ENCODE measurements at regions not wholly inside any gene's neighbourhood (a gene's known extent, or its start where the extent isn't known, plus 50 kb on each side); places are given as distances from the start of the nearest gene placed in this dataset.
"Not testable (repeated sequence)": the region's sequence is repeated elsewhere in the genome, so short reads cannot be mapped to it uniquely, and the experiment has no call there.

DNA sequence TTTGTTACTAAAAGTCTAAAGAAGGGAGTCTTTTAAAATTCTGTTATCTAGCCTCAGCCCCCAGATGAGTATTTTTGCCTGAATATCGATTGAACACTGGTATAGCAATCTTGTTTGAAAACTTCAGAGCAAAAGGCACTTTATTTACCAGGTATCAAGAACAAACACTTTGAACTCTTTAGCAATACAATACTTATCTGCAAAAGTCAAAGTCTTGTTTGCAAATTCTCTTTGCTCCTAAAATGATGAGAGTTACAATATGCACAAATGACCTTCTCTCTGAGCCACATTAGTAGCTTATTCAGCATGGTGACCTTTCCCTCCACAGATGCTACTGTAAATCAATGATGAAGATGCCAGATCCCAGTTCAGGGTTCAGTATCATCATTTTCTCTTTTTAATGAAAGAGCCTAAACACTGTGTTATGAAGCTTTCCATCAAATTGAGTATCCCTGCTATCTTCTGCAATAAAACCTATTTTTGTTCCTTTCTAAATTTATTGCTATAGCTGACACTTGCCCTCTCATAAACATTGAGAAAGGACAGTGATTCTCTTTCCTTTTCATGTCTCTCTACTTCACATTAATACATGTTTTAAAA lies 752.7 kb upstream of the MGAT4C start:
- Histone ChIP-seq H3K4me3 (ENCODE audit: low read length) (no peak overlapping the region), H4K20me1 (ENCODE audit: control insufficient read depth, insufficient read depth, low read depth, low read length) (no peaks in the 10 kb centered on the region), H3K27me3 (ENCODE audit: control insufficient read depth, low read length) (no peaks in the 10 kb centered on the region), H3K27ac (ENCODE audit: low read depth, low read length) (no peak overlapping the region), H3K9me3 (ENCODE audit: control insufficient read depth, insufficient read depth, low read length) (no peaks in the 10 kb centered on the region), H3K79me2 (ENCODE audit: control insufficient read depth, low read length) (no peaks in the 10 kb centered on the region), H3K36me3 (ENCODE audit: control insufficient read depth, low read length) (no peaks in the 10 kb centered on the region), H3K4me2 (ENCODE audit: low read length) (no peak overlapping the region), H3F3A (ENCODE audit: control insufficient read depth, insufficient read depth) (no peaks in the 10 kb centered on the region), H3K9me2 (replicated peaks; ENCODE audit: control insufficient read depth, low read length) (no peaks in the 10 kb centered on the region), H3K4me1 (ENCODE audit: control insufficient read depth, low read length) (no peaks in the 10 kb centered on the region)
- TF ChIP-seq, protein P1, sequence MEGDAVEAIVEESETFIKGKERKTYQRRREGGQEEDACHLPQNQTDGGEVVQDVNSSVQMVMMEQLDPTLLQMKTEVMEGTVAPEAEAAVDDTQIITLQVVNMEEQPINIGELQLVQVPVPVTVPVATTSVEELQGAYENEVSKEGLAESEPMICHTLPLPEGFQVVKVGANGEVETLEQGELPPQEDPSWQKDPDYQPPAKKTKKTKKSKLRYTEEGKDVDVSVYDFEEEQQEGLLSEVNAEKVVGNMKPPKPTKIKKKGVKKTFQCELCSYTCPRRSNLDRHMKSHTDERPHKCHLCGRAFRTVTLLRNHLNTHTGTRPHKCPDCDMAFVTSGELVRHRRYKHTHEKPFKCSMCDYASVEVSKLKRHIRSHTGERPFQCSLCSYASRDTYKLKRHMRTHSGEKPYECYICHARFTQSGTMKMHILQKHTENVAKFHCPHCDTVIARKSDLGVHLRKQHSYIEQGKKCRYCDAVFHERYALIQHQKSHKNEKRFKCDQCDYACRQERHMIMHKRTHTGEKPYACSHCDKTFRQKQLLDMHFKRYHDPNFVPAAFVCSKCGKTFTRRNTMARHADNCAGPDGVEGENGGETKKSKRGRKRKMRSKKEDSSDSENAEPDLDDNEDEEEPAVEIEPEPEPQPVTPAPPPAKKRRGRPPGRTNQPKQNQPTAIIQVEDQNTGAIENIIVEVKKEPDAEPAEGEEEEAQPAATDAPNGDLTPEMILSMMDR (IDR thresholded peaks at IDR 0.05; ENCODE audit: low read depth, low read length, poor library complexity, severe bottlenecking) = no peak
- TF ChIP-seq EZH2phosphoT487 (IDR thresholded peaks at IDR 0.05; ENCODE audit: borderline replicate concordance, low read length) = no peak

GRCh38 chr12:87001102-87001501 lies 744.9 kb upstream of the MGAT4C start:
- TF ChIP-seq, protein P1 (IDR thresholded peaks at IDR 0.05; ENCODE audit: low read depth, low read length, poor library complexity, severe bottlenecking) = no peak
- TF ChIP-seq EZH2phosphoT487 (IDR thresholded peaks at IDR 0.05; ENCODE audit: borderline replicate concordance, low read length) = no peak
- Histone ChIP-seq H3K27ac (ENCODE audit: low read depth, low read length) (no peak overlapping the region), H3K27me3 (ENCODE audit: control insufficient read depth, low read length) (no peaks in the 10 kb centered on the region), H4K20me1 (ENCODE audit: control insufficient read depth, insufficient read depth, low read depth, low read length) (no peaks in the 10 kb centered on the region), H3K4me1 (ENCODE audit: control insufficient read depth, low read length) (no peaks in the 10 kb centered on the region), H3K4me2 (ENCODE audit: low read length) (no peak overlapping the region), H3K79me2 (ENCODE audit: control insufficient read depth, low read length) (no peaks in the 10 kb centered on the region), H3F3A (ENCODE audit: control insufficient read depth, insufficient read depth) (no peaks in the 10 kb centered on the region), H3K9me3 (ENCODE audit: control insufficient read depth, insufficient read depth, low read length) (peaks cover 6% of the 10 kb centered on the region), H3K36me3 (ENCODE audit: control insufficient read depth, low read length) (no peaks in the 10 kb centered on the region), H3K4me3 (ENCODE audit: low read length) (no peak overlapping the region), H3K9me2 (replicated peaks; ENCODE audit: control insufficient read depth, low read length) (no peaks in the 10 kb centered on the region)

DNA sequence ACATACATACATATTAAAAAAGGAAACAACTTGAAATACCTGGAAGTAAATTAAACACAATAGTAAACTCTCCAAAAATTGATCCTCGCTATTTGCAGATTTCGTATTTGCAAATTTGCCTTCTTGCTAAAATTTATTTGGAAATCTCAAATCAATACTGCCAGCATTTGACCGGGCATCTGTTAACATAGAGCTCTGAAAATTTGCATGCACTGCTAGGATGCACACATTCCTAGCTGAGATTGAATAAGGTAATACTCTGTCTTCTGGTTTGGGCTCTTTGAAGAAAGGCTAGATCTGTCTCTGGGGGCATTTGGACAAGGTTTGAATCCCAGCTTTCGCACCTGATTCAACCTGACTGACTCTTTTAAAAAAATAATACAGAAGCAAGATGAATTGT lies 729.1 kb upstream of the MGAT4C start:
- Histone ChIP-seq H3K4me1 (ENCODE audit: control insufficient read depth, low read length) (no peaks in the 10 kb centered on the region), H3K27me3 (ENCODE audit: control insufficient read depth, low read length) (no peaks in the 10 kb centered on the region), H4K20me1 (ENCODE audit: control insufficient read depth, insufficient read depth, low read depth, low read length) (no peaks in the 10 kb centered on the region), H3K36me3 (ENCODE audit: control insufficient read depth, low read length) (no peaks in the 10 kb centered on the region), H3K9me2 (replicated peaks; ENCODE audit: control insufficient read depth, low read length) (no peaks in the 10 kb centered on the region; the same call in 1 of the 2 replicates), H3K4me2 (ENCODE audit: low read length) (no peak overlapping the region), H3F3A (ENCODE audit: control insufficient read depth, insufficient read depth) (no peaks in the 10 kb centered on the region), H3K79me2 (ENCODE audit: control insufficient read depth, low read length) (no peaks in the 10 kb centered on the region), H3K9me3 (ENCODE audit: control insufficient read depth, insufficient read depth, low read length) (no peaks in the 10 kb centered on the region), H3K27ac (ENCODE audit: low read depth, low read length) (no peak overlapping the region), H3K4me3 (ENCODE audit: low read length) (no peak overlapping the region)
- no peak for TF ChIP-seq EZH2phosphoT487 (IDR thresholded peaks at IDR 0.05; ENCODE audit: borderline replicate concordance, low read length)

DNA sequence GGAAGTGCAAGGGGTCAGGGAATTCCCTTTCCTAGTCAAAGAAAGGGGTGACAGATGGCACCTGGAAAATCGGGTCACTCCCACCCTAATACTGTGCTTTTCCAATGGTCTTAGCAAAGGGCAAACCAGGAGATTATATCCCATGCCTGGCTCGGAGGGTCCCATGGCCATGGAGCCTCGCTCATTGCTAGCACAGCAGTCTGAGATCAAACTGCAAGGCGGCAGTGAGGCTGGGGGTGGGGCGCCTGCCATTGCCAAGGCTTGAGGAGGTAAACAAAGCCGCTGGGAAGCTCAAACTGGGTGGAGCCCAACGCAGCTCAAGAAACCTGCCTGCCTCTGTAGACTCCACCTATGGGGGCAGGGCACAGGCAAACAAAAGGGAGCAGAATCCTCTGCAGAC lies 714.4 kb upstream of the MGAT4C start:
- H3K4me2 ChIP-seq (ENCODE audit: low read length); H3K27ac ChIP-seq (ENCODE audit: low read depth, low read length); H3K36me3 ChIP-seq (ENCODE audit: control insufficient read depth, low read length); H3K9me3 ChIP-seq (ENCODE audit: control insufficient read depth, insufficient read depth, low read length); H3K27me3 ChIP-seq (ENCODE audit: control insufficient read depth, low read length); H3K79me2 ChIP-seq (ENCODE audit: control insufficient read depth, low read length); H3K9me2 ChIP-seq (replicated peaks; ENCODE audit: control insufficient read depth, low read length); H4K20me1 ChIP-seq (ENCODE audit: control insufficient read depth, insufficient read depth, low read depth, low read length); H3K4me1 ChIP-seq (ENCODE audit: control insufficient read depth, low read length); H3K4me3 ChIP-seq (ENCODE audit: low read length); H3F3A ChIP-seq (ENCODE audit: control insufficient read depth, insufficient read depth): not testable (repeated sequence)

Data from DOHH2 (cell line).